ENCODE measurements at regions not wholly inside any gene's neighbourhood (a gene's known extent, or its start where the extent isn't known, plus 50 kb on each side); places are given as distances from the start of the nearest gene placed in this dataset.

DNA sequence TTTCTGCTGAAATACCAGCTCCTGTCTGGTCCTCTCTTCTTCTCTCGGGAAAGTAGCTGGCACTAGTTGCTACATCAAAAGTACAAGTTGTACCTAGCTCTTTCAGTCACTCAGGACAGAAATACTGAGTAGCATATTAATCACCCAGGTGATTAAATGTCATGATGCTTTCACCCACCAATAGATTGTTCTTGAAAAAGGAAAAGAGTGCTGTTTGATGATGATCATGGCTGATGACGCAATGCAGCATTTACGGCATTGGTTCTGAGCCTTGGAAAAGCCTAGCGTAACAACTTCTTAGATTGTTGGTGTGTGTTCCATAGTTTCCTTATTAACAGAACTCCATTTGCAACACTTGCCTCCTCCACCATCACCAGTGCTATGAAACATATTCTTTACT, 190.7 kb downstream of the CDH7 start:
- Histone ChIP-seq H3K4me3 (ENCODE audit: insufficient read depth, low read length, poor library complexity, severe bottlenecking) (no peak overlapping the region), H3K27me3 (ENCODE audit: low read length) (no peaks in the 10 kb centered on the region), H3K9ac (ENCODE audit: low read length) (no peak overlapping the region), H2AFZ (ENCODE audit: low read depth, low read length, severe bottlenecking) (no peak overlapping the region), H3F3A (ENCODE audit: insufficient read depth) (no peaks in the 10 kb centered on the region), H3K36me3 (ENCODE audit: low read length) (no peaks in the 10 kb centered on the region), H3K9me2 (replicated peaks; ENCODE audit: insufficient read depth, low read length) (no peaks in the 10 kb centered on the region), H3K79me2 (ENCODE audit: insufficient read depth, low read length) (no peaks in the 10 kb centered on the region), H3K9me3 (ENCODE audit: insufficient read depth, low read length) (no peaks in the 10 kb centered on the region), H3K27ac (ENCODE audit: low read depth, low read length) (no peak overlapping the region), H3K4me2 (ENCODE audit: low read depth, low read length, poor library complexity, severe bottlenecking) (no peak overlapping the region), H4K20me1 (ENCODE audit: low read depth, low read length) (no peaks in the 10 kb centered on the region)
- no peak for TF ChIP-seq EZH2phosphoT487 (conservative IDR thresholded peaks at IDR 0.05; ENCODE audit: low read length)
- no peak for TF ChIP-seq CTCF (IDR thresholded peaks at IDR 0.05; ENCODE audit: insufficient read depth, low read length, poor library complexity, severe bottlenecking)
